Fibroblast of skin of left biceps (primary cell): ENCODE measurements at regions not wholly inside any gene's neighbourhood (a gene's known extent, or its start where the extent isn't known, plus 50 kb on each side); places are given as distances from the start of the nearest gene placed in this dataset.

Experiments
- DNase-seq, 2 experiments: peaks; one replicate each; pipeline ENCODE4 v3.0.0-alpha.2; 2013; ENCODE audit warnings: low read depth in 2 of 2

DNA sequence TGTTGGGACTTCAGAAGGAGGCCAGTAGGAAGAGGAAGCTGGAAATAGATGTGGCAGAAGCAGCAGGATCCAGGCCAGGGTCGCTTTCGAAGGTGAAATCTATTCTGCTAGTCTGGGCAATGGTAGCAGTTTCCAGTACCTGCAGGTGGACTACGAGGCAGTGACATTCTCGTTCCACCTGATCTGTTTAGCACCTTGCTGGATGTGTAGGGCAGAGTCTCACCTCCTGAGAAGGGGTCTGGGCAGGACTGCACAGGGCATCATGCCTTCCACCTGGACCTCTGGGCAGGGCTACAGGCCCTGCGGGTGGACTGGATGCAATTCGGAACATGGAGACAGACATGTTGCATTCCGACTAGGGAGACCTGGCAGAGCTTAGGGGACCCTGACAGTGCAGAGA is 254.8 kb upstream of the ZNF32 start:
- DNase-seq, result no peak

DNA sequence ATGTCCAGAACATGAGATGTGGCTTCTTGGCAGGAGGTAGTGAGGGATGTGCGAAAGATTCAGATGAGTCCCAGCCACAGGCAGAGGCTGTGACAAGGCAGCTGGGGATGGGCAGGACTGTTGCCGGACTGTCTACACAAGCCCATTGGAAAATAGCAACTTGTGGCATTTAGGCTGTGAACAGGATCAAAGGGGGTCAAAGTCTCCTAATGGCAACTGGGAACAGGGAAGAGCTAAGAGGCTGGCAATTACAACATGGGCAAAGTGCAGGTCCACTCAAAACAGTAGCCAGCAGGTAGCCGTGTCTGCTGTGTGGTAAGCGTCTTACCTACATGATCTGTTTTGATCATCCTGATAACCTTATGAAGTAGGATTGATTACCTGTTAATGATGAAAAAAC is 254.2 kb upstream of the ZNF32 start:
- no peak for DNase-seq

DNA sequence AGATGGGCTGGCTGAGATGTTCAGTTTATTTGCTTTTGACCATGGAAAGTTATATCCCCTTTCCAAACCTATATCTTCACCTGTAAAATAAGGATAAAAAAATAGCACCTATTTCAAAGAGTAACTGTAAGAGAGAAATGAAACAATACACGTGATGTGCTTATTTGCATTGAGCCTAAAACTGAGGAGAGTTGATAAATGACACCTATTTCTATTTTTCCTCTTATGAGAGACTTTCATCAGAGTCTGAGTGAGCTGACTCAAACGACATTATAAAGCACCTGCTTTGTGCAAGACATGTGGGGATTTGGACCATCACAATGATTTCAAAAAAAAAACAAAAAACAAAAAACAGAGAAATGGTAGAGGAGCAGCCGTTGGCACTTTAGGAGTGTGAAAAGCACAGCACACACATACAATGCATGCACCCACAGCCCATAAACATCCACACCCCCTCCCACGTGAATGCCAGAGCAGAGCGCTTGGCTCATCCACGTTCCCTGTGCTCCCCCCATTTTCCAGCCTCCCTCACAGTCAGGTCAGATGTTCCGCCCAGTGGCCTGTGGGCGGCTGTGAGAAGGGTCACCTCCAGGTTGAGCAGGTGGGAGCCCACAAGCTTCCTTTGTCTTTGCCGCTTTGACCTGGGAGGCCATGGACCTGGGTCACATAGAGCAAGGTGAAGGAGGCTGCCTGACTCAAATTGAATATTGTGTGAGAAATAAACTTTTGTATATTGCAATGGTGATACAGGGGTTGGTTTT is 253.2 kb upstream of the ZNF32 start:
- DNase-seq, result no peak

DNA sequence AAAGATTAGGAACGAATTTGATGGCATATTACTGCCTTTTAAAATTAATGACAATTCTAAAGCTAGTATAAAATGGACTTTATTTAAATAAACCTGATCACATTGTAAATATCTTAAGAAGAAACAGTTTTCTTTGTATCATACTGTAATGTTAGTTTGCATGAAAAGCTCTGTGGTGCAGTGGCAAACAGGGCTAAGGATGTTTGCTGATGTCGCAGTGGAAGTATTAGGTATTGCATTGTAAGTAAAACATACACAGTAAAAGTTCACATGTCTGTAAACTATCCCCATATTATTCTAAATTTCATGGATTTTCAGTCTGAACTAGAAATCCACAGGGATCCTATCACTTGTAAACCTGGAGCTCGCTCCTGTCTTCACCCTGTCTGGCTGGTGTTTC is 252.6 kb upstream of the ZNF32 start:
- no peak for DNase-seq

DNA sequence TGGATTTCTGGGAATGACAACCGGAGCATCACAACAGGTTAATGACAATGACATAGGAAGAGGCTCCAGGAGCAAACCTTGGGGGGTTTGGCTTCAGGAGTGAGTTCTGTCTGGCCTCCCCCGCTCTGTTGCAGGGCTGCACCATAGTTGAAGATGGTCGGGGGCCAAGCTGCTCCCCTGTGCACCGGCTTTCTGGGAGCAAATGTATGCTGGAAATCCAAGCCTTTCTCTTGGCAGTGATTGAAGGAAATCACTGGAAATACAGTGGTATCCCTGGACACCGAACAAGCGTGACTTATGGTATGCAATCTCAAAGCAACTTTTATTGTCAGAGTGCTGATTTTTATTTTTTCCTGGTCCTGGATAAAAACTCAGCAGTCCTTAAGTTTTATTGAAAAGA is 251.9 kb upstream of the ZNF32 start:
- no peak for DNase-seq

DNA sequence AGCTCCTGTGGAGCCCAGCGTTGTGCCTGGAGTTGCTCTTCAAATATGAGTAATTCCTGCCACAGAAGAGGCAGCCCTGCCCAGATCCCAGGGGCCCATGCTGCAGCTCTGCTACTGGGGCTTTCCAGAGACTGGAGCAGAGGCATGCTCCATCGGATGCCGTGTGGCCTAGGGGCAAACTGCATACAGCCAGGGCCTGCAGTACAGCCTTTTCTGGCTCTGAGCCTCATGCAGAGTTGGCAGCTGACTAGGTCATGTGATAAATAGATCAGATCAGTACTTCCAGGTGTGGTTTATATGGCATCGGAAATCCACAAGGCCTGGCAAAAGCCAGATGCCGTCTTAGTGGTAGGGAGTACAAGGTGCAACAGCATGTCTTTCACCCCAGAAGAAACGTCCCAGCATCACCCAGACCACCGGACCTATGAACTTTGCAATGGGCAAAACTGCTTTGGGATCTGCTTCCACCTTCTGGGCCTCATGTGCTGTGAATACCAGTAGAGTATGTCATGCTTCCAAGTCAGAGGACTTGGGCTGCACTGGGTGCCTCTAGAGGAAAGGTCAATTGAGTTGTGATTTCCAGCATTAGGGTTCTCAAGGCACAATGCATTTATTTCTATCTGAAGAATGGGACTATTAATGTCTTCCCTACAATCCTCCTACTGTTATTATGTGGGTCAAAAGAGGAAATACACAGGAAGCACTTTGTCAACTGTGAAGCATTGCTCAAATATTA is 250.7 kb upstream of the ZNF32 start:
- DNase-seq, result no peak

DNA sequence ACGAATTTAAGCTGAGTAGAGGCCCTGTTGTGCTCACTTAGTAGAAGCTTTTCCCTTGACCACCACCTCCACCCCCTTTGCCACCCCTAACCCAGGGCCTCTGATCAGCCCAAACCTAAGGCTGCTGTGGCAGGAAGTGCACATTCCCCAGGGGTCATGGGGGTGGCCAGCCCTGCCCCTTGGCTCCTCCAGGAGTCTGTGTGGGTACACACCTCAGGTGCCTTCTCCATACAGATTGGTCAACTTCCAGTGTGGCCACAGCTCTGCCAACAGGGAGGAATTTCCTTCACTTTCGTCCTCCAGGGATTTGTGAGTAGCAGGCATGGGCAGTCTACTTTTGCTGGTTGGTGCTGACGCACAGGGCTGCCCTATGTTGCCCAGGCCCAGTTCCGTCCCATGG is 249.9 kb upstream of the ZNF32 start:
- DNase-seq, result no peak

DNA sequence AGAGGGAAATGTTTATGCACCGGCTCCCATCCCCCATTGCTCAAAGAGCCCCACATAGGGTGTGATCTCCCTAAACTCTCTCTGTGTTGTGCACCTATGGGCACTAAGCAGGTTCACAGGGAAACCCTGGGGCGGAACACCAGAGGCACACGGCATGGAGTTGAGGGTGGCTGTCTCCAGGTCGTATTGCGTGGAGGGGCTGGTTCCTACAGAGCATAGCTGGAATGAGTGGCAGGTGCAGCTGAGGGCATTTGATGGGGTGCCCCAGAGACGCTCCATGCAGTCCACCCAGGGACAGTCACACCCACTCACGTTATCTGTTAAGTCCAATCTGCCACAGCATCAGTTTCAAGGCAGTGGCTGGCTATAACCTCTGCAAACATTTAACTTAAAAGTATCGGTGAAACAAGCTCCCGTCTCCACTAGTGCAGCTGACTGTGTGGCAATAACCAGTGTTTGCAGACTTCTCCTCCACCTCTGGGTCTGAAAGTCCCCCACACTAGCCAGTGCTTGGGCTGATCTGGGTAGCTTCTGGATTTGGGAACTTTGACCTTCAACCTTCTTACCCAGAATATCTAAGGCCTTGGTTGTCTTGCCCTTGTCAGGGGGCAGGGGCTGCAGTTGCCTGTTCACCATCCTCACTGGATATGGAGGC is 249.2 kb upstream of the ZNF32 start:
- no peak for DNase-seq

DNA sequence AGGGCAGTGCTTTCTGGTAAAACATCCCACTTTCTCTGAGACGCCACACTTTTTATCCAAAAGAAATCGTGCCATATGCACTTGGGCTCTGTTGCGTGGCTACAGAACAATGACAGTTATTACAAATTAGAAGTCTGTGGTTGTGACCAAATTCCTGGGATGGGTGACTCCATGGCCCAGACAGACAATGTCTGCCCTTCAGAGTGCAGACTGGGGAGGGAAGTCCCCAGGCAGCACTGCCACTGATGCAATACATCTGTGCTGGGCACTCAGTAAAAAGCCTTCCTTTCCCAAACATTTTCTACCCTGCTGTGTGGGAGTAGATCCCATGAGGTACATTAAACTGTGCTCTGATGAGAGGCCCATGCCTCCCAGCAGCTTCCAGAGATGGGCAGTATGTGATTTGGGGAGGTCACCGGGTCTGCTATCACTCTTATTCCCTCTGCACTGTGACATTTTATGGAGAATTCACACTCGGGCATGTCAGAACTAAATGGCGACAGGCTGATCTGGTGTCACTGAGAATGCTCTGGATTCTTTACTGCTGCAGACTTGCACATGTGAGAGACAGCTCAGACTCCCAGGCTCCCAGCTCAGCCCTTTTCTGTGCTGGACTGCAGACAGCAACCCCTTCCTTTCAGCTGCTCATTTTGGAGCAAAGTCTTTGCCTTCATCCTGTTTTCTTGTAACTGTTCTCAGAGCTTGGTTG is 243.5 kb upstream of the ZNF32 start:
- peak in 1 of 2 experiments; percentile 25 for DNase-seq

DNA sequence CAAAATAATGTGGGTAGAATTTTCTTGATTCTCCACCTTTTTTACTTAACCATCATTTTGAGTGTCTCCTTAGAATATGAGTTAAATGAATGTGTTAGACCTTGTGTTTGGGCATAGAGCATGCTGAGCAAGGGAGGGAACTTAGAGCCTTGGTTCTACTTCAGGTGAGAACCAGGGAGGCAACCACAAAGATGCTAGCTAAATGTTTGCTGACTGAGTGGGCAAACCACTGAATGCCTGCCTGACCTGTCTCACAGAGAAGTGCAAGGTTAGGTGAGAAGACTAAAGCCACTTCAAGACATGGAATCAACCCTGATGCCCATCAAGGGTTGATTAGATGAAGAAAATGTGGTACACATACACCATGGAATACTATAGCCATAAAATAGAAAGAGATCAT is 242.6 kb upstream of the ZNF32 start:
- DNase-seq, result no peak

DNA sequence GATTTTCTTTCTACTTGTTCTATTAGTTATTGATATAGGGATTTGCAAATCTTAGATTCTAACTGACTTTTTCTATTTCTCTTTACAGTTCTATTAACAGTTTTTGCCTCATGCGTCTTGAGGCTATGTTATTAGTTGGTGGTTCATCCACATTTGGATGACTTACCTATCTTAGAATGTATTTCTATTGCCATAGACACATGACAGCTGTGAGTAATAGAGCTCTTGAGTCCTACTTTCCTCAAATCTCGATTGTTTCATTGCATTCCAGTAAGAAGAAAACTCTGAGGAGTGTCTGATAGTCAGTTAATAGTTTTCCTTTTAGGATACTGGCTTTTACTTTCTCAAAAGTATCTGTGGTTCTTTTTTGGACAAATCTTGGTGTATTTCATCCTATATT is 241.4 kb upstream of the ZNF32 start:
- peak; percentile 64 to 66 for DNase-seq

DNA sequence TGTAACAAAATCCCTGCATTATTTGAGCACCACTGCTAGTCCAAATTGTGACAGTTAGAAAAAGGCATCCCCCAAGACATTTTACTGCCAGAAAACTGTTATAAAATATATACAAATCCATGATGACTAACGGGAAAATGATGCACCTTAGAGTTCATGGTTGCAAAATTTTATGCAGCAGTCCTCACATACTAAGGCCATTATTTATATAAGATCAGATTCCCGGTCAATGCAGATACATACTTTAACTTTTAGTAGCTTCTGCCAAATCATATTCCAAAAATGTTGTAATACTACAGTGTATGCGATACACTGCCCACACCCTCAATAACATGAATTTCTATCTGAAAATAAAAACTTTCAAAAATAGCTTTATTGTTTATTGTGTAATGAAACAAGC is 239.9 kb upstream of the ZNF32 start:
- peak; percentile 88 to 93 for DNase-seq

DNA sequence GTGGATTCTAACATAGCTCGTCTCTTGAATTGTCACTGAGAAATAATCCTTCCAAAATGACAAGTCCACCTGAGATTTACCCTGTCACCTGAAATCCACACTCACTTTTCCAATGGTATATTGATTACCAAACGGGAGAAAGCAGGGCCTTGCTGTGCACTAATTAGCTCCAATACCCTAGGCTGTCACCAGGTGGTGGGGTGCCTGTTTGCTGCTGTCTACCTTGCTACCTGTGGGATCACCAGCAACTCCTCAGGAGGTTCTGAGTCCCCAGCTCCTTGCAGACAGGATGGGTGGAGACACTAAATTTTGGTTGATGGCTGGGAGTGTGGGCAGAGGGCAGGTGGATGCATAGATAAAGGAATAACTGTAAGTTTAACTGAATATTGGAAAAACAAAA is 237.2 kb upstream of the ZNF32 start:
- DNase-seq, result no peak

DNA sequence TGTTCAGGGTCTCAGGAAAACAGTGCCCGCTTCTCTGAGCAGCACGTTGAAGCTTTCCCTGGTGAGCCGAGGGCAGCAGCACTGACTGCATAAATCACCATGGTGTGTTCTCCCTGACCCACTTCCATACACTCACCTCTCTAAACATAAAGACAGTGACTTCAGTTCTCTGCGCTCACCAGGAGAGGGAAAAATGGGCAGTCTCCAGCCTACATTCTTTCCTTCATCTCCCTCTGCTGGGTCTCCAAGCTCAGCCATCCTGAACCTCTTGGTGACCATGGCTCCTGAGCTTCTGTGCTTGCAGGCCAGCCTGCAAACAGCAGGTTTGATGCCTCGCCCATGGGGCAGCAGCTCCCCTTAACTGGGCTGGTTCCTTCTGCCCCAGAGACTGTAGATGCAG is 236.6 kb upstream of the ZNF32 start:
- no peak for DNase-seq

DNA sequence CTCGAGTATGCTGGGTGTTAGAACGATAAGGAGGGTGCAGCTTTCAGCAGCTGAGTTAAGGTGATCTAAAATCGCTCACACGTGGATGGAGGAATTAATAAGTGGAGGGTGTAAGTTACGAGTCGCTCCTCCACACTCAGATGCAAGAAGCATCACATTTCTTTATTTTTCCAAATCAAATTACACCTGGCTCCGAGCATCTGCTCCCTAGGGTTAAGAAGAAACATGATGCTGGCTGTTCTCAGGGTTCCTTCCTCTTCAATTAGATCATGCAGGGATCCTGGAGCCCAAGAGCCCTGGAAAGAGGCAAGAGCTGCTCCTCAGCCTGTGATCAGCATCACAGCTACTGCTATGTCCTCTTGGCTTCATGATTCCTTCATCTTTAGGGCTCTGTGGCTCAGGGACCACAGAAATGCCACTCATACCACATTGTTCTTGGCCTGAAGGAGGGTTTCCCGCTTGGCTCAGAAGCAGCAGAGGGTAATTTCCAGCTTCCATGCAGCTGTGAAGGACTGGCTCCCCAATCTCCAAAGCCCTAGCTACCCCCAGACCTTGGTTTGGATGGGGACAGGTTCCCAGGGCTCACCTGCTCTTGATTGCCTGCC is 235.9 kb upstream of the ZNF32 start:
- no peak for DNase-seq

DNA sequence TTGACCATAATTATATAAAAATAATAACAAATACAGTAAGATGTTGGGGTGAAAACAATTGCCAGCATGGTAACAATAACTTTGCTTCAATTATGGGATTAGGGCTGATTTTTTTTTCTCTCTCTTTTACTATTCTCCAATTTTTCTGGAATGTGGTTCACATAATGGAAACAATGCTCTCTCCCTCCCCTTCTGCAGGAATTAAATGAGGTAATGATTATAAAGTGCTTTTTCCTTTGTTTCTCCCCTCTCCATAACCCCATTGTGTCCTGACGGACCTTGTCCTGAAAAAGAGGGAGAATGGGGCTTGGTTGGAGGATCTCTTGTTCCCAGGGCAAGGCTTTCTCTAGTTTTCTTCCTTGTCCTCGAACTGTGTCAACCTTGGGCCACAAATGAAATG is 234.0 kb upstream of the ZNF32 start:
- no peak for DNase-seq

DNA sequence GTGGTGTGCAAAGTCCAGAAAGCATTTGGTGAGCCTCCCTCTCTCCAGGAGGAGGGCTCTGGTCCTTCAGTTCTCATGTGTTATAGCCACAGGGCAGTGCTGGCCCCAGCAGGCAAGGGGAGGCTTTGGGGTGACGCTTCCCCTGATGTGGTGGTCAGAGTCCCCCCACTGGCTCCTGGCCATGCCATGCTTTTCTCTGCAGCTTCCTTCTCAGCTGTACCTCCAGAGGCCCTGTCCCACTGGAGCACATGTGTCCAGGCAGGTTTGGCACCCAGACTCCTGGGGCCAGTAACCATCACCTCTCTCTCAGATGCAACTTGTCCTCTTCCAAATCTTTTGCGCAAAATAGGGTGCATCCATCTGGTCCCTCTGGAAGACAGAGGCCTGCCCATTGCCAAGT is 233.0 kb upstream of the ZNF32 start:
- DNase-seq, result no peak

DNA sequence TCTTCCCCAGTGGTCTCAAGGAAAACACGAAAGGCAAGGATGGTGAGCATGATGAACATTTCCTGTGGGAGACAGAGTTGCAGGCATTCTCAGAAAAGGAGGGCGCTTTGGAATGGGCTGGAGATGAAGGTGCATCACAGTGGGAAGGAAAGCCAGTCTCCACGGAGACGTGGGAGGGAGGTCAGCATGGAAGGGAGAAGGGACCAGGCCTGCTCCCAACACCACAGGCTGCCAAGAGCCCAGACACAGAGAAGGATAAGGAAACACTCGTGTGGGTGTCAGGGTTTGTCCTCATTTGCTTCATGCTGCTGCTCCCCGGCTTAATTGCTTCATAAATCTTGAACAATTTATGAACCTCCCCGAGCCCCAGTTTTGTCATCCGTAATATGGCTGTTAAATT is 231.5 kb upstream of the ZNF32 start:
- DNase-seq, result no peak

DNA sequence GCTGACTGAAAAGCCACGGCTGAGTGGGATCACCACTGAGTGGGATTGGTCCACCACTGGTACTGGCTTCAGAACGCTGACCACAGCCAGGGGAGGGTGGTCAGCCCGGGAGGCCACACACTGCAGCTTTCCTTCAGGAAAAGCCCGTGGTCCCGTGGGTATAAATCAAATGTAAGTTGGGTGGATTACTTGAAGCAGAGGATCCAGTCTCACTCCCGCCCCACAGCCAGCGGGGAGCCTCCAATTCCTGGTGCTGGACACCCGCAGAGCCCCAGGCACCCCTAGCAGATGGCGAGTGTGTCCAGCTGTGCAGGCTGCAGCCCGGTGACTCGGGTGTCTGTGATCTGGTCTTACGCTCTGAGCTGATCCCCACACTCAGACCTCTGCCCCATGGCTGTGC is 231.1 kb upstream of the ZNF32 start:
- DNase-seq, result no peak

DNA sequence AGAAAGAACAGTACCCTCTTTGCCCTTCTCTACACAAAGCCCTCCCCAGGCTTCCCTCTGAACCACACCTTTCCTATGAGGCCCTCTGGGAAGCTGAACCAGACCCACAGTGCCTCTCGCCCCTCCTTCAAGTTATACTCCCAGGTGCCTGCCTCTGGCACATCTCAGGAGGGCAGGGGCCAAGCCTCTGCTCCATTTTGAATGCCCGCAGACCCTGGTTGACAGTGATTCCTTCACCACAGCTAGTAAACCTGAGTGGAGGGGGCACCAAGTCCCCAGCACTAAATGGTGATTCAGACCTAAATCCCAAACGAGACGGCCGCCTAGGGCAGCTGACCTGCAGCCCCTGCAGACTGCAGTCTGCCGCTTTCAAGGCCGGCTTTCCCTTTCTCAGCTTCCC is 230.5 kb upstream of the ZNF32 start:
- DNase-seq, result no peak

DNA sequence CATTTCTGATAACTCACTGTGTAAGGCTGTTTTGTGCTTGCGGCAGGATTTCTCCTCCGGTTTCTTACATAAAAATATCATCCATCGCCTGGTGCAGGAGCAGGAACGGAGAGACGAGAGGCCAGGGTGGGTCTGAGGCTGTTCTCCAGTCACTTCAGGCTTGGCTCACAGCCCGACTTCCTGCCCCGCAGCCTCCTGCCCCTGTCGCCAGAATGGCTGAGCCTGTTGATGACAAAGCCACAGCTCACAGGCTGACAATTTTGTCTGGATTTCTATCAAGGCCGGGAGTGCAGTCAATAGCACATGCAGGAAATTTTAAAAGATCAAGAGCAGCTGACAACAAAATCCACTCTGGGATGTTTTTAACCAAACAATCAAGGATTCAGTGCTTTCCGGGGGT is 229.7 kb upstream of the ZNF32 start:
- no peak for DNase-seq

DNA sequence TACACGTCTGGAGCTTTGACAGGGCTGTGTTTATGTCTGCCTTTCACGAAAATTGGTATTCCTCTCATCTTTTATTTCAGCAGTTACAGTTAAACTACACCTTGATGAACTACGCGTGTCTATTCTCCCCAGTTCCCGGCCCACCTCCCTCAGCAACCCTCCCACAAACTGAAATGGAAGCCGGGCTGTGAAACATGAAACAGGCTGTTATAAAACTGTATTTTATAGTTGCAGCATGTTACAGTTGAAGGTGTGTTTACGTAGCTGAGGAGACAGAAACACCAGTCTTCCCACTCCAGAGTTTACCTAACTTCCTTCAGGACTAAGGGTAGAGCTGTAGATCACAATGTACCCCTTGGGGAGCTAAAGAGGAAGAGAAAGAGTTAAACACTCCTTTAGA is 228.3 kb upstream of the ZNF32 start:
- no peak for DNase-seq
